ENCODE measurements at regions not wholly inside any gene's neighbourhood (a gene's known extent, or its start where the extent isn't known, plus 50 kb on each side); places are given as distances from the start of the nearest gene placed in this dataset.

DNA sequence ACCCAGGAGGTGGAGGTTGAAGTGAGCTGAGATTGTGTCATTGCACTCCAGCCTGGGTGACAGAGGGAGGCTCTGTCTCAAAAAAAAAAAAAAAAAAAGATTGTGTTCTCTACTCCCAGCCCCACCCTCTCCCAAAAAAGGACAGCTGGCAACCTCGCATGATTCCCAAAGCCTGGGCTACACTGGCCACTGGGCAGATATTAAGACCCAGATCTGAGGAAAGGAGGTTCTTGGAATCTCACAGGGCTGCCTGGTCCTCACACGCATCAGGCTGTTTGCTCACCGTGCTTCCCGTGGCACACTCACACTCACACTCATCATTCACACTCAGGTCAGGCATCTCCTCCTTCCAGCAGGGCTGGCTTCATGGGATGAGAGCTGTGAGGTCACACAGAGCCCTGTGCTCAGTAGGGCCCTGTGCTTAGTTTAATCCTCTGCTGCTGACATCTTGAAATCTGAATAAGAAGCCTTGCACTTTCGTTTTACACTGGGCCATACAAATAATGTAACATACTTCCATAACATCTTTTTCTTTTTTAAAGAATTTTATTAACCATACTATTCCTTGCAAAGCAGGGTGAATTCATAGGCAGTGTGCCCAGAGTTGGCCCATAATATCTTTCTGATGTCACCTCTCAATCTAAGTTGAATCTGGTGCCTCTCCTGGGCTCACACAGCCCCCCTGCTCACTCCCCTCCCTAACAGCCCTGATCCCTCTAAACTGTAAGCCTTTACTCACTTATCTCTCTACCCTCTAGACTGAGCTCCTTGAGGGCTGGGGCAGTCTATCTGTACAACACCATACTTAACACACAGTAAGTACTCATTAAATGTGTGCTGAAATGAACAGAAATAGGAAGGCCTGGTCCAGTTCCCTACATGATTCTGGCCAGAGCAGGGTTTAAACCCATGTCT, 50.2 kb upstream of the C15orf39 start:
- TF ChIP-seq CTCF (IDR thresholded peaks at IDR 0.05) (no peak), TCF7 (CRISPR knock-in tag; IDR thresholded peaks at IDR 0.05; ENCODE audit: low read depth) (no peak), HMGXB4 (CRISPR knock-in tag; IDR thresholded peaks at IDR 0.05) (no peak), ETV6 (CRISPR knock-in tag; IDR thresholded peaks at IDR 0.05) (no peak), FOXP1 (CRISPR knock-in tag; IDR thresholded peaks at IDR 0.05; ENCODE audit: borderline replicate concordance) (no peak), JUN (CRISPR knock-in tag; IDR thresholded peaks at IDR 0.05) (no peak), MYBL2 (CRISPR knock-in tag; IDR thresholded peaks at IDR 0.05) (no peak), ZNF232 (CRISPR knock-in tag; IDR thresholded peaks at IDR 0.05) (no peak), ZNF512 (CRISPR knock-in tag; IDR thresholded peaks at IDR 0.05; ENCODE audit: borderline replicate concordance) (no peak), ATF3 (CRISPR knock-in tag; conservative IDR thresholded peaks at IDR 0.05) (no peak)
- TF ChIP-seq, protein P1, sequence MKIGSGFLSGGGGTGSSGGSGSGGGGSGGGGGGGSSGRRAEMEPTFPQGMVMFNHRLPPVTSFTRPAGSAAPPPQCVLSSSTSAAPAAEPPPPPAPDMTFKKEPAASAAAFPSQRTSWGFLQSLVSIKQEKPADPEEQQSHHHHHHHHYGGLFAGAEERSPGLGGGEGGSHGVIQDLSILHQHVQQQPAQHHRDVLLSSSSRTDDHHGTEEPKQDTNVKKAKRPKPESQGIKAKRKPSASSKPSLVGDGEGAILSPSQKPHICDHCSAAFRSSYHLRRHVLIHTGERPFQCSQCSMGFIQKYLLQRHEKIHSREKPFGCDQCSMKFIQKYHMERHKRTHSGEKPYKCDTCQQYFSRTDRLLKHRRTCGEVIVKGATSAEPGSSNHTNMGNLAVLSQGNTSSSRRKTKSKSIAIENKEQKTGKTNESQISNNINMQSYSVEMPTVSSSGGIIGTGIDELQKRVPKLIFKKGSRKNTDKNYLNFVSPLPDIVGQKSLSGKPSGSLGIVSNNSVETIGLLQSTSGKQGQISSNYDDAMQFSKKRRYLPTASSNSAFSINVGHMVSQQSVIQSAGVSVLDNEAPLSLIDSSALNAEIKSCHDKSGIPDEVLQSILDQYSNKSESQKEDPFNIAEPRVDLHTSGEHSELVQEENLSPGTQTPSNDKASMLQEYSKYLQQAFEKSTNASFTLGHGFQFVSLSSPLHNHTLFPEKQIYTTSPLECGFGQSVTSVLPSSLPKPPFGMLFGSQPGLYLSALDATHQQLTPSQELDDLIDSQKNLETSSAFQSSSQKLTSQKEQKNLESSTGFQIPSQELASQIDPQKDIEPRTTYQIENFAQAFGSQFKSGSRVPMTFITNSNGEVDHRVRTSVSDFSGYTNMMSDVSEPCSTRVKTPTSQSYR (CRISPR knock-in tag; IDR thresholded peaks at IDR 0.05) = no peak
- TF ChIP-seq, protein P2, sequence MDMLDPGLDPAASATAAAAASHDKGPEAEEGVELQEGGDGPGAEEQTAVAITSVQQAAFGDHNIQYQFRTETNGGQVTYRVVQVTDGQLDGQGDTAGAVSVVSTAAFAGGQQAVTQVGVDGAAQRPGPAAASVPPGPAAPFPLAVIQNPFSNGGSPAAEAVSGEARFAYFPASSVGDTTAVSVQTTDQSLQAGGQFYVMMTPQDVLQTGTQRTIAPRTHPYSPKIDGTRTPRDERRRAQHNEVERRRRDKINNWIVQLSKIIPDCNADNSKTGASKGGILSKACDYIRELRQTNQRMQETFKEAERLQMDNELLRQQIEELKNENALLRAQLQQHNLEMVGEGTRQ (CRISPR knock-in tag; IDR thresholded peaks at IDR 0.05) = no peak
